ENCODE measurements at regions not wholly inside any gene's neighbourhood (a gene's known extent, or its start where the extent isn't known, plus 50 kb on each side); places are given as distances from the start of the nearest gene placed in this dataset.

- intact Hi-C loops (cut with micrococcal nuclease): no loop called here
- CTCF ChIA-PET: interaction anchor here (1.2 kb wide), 1 partner anchor 190 kb away, joined by 3 read pairs; no protein-coding TSS in a partner anchor
- H3K4me3 Mint-ChIP-seq: no peak overlapping the region
- peaks cover 14% of the 10 kb centered on the region for H3K27me3 Mint-ChIP-seq
- no peak for DNase-seq
- POLR2A ChIA-PET: no interaction called here
- TF ChIP-seq CTCF (IDR thresholded peaks at IDR 0.05): no peak
- ATAC-seq: no peak
- H3K9me3 Mint-ChIP-seq: no peaks in the 10 kb centered on the region
- H3K36me3 Mint-ChIP-seq (ENCODE audit: low read depth): no peaks in the 10 kb centered on the region
- no peak overlapping the region for H3K27ac Mint-ChIP-seq
- no peaks in the 10 kb centered on the region for H3K4me1 Mint-ChIP-seq (ENCODE audit: low read depth)
Measured at GRCh38 chr2:200168641-200169555, 137.6 kb upstream of the SPATS2L start.

GRCh38 chr2:200170221-200170620, 136.3 kb upstream of the SPATS2L start:
- Mint-ChIP-seq H3K4me1 (ENCODE audit: low read depth) (no peaks in the 10 kb centered on the region), H3K9me3 (no peaks in the 10 kb centered on the region), H3K4me3 (no peak overlapping the region), H3K36me3 (ENCODE audit: low read depth) (no peaks in the 10 kb centered on the region), H3K27ac (no peak overlapping the region), H3K27me3 (peaks cover 14% of the 10 kb centered on the region)
- no peak for TF ChIP-seq CTCF (IDR thresholded peaks at IDR 0.05)
- POLR2A ChIA-PET: interaction anchor here (0.6 kb wide), 1 partner anchor 74 kb away, joined by 3 read pairs; no protein-coding TSS in a partner anchor
- DNase-seq (no peak), ATAC-seq (no peak)
- intact Hi-C loops (cut with micrococcal nuclease): no loop called here
- CTCF ChIA-PET: no interaction called here

- ChIA-PET CTCF (no interaction called here), POLR2A (no interaction called here)
- H3K9me3 Mint-ChIP-seq: no peaks in the 10 kb centered on the region
- intact Hi-C loops (cut with micrococcal nuclease): no loop called here
- no peak for TF ChIP-seq CTCF (IDR thresholded peaks at IDR 0.05)
- ATAC-seq: no peak
- peaks cover 14% of the 10 kb centered on the region for H3K27me3 Mint-ChIP-seq
- H3K4me3 Mint-ChIP-seq: no peak overlapping the region
- no peak overlapping the region for H3K27ac Mint-ChIP-seq
- H3K4me1 Mint-ChIP-seq (ENCODE audit: low read depth): no peaks in the 10 kb centered on the region
- DNase-seq: no peak
- H3K36me3 Mint-ChIP-seq (ENCODE audit: low read depth): no peaks in the 10 kb centered on the region
Measured at GRCh38 chr2:200171731-200172482, 134.6 kb upstream of the SPATS2L start.

GRCh38 chr2:200172521-200172920, 134.0 kb upstream of the SPATS2L start:
- Mint-ChIP-seq H3K27ac (no peak overlapping the region), H3K36me3 (ENCODE audit: low read depth) (no peaks in the 10 kb centered on the region), H3K4me1 (ENCODE audit: low read depth) (no peaks in the 10 kb centered on the region), H3K4me3 (no peak overlapping the region), H3K27me3 (peaks cover 13% of the 10 kb centered on the region), H3K9me3 (no peaks in the 10 kb centered on the region)
- intact Hi-C loops (cut with micrococcal nuclease): no loop called here
- ChIA-PET CTCF (no interaction called here), POLR2A (no interaction called here)
- no peak for TF ChIP-seq CTCF (IDR thresholded peaks at IDR 0.05)
- DNase-seq (no peak), ATAC-seq (no peak)

Measured in activated CD8-positive, alpha-beta T cell treated with anti-CD3 and anti-CD28 coated beads for 36 hours (primary cell).